ENCODE measurements at regions not wholly inside any gene's neighbourhood (a gene's known extent, or its start where the extent isn't known, plus 50 kb on each side); places are given as distances from the start of the nearest gene placed in this dataset.

GRCh38 chr14:76672123-76672522, 89.1 kb upstream of the VASH1 start:
- Histone ChIP-seq H3K9me3 (peaks cover 0 to 19% (median 15%) of the 10 kb centered on the region in 4 donors), H3K36me3 (no peaks in the 10 kb centered on the region), H3K27ac (no peak overlapping the region), H3K4me3 (no peak overlapping the region), H3K27me3 (peaks cover 0 to 15% (median 0%) of the 10 kb centered on the region in 3 donors), H3K4me1 (no peaks in the 10 kb centered on the region)
- TF ChIP-seq CTCF (IDR thresholded peaks at IDR 0.05): no peak
- TF ChIP-seq POLR2AphosphoS5 (IDR thresholded peaks at IDR 0.05): no peak
- TF ChIP-seq POLR2A (IDR thresholded peaks at IDR 0.05): no peak
- no peak for TF ChIP-seq EP300 (IDR thresholded peaks at IDR 0.05)
- WGBS, 5 donors: 80 to 93% (median 88%) methylated on average over 3 of the region's 3 CpGs
- intact Hi-C loops (cut with DNase I; ENCODE audit: low total_unique reads): no loop called here
- no peak for DNase-seq

GRCh38 chr14:76673261-76673660, 88.0 kb upstream of the VASH1 start:
- Histone ChIP-seq H3K27me3 (peaks cover 0 to 15% (median 0%) of the 10 kb centered on the region in 3 donors), H3K4me1 (no peaks in the 10 kb centered on the region), H3K4me3 (no peak overlapping the region), H3K36me3 (no peaks in the 10 kb centered on the region), H3K27ac (no peak overlapping the region), H3K9me3 (peaks cover 0 to 14% (median 12%) of the 10 kb centered on the region in 4 donors)
- TF ChIP-seq POLR2A (IDR thresholded peaks at IDR 0.05) (no peak), EP300 (IDR thresholded peaks at IDR 0.05) (no peak), POLR2AphosphoS5 (IDR thresholded peaks at IDR 0.05) (no peak), CTCF (IDR thresholded peaks at IDR 0.05) (no peak)
- WGBS, 5 donors: 81 to 96% (median 94%) methylated on average over 3 of the region's 3 CpGs
- intact Hi-C loops (cut with DNase I; ENCODE audit: low total_unique reads): no loop called here
- no peak for DNase-seq

- intact Hi-C loops (cut with DNase I; ENCODE audit: low total_unique reads): no loop called here
- TF ChIP-seq EP300 (IDR thresholded peaks at IDR 0.05): no peak
- TF ChIP-seq POLR2A (IDR thresholded peaks at IDR 0.05): no peak
- TF ChIP-seq POLR2AphosphoS5 (IDR thresholded peaks at IDR 0.05): no peak
- no peak for TF ChIP-seq CTCF (IDR thresholded peaks at IDR 0.05)
- Histone ChIP-seq H3K36me3 (no peaks in the 10 kb centered on the region), H3K9me3 (no peaks in the 10 kb centered on the region), H3K4me3 (no peak overlapping the region), H3K27me3 (peaks cover 0 to 15% (median 0%) of the 10 kb centered on the region in 3 donors), H3K4me1 (no peaks in the 10 kb centered on the region), H3K27ac (no peak overlapping the region)
- no peak for DNase-seq
- WGBS, 5 donors: 69 to 74% (median 70%) methylated on average over 11 of the region's 11 CpGs
These were observed 86.2 kb upstream of the VASH1 start for GRCh38 chr14:76675046-76675445.

GRCh38 chr14:76676539-76676938, 84.7 kb upstream of the VASH1 start:
- WGBS, 5 donors: 72 to 76% (median 75%) methylated on average over 5 of the region's 5 CpGs
- Histone ChIP-seq H3K27me3 (peaks cover 0 to 15% (median 0%) of the 10 kb centered on the region in 3 donors), H3K36me3 (no peaks in the 10 kb centered on the region), H3K4me1 (no peaks in the 10 kb centered on the region), H3K27ac (no peak overlapping the region), H3K9me3 (peaks cover 0 to 12% (median 8%) of the 10 kb centered on the region in 4 donors), H3K4me3 (no peak overlapping the region)
- TF ChIP-seq POLR2AphosphoS5 (IDR thresholded peaks at IDR 0.05): no peak
- no peak for TF ChIP-seq EP300 (IDR thresholded peaks at IDR 0.05)
- TF ChIP-seq CTCF (IDR thresholded peaks at IDR 0.05): no peak
- TF ChIP-seq POLR2A (IDR thresholded peaks at IDR 0.05): no peak
- DNase-seq: no peak
- intact Hi-C loops (cut with DNase I; ENCODE audit: low total_unique reads): no loop called here
